WTC11 (cell line): ENCODE measurements at regions not wholly inside any gene's neighbourhood (a gene's known extent, or its start where the extent isn't known, plus 50 kb on each side); places are given as distances from the start of the nearest gene placed in this dataset.

Experiments
- ATAC-seq: fragments of 200-7000 bp; cut with Tn5 transposase; 2 replicates; pipeline ENCODE4 v1.10.0; 2021; ENCODE audit warnings: mild to moderate bottlenecking, moderate library complexity
- CTCF ChIA-PET: fragments of 300-600 bp; sonication (Branson Sonifier 250); formaldehyde crosslinking; loops from one replicate; lab custom pipeline; 2021; ENCODE audit warnings: antibody characterized with exemption; lab: Charles Lee
- POLR2A ChIA-PET: fragments of 350-600 bp; sonication (Branson Sonifier 250); formaldehyde crosslinking; loops from one replicate; lab custom pipeline; 2021; ENCODE audit warnings: antibody characterized with exemption; lab: Charles Lee
- DNase-seq: peaks from one replicate; pipeline ENCODE4 v3.0.0; 2021; ENCODE audit warnings: low spot score
- H3K27ac Mint-ChIP-seq: 2 replicates; pipeline ENCODE4 v1.8.0; 2021; ENCODE audit warnings: mixed read lengths
- H3K27me3 Mint-ChIP-seq: 2 replicates; pipeline ENCODE4 v1.8.0; 2021; ENCODE audit warnings: low read depth, mild to moderate bottlenecking, moderate library complexity, mixed read lengths
- H3K36me3 Mint-ChIP-seq: 2 replicates; pipeline ENCODE4 v1.8.0; 2021; ENCODE audit warnings: mixed read lengths
- H3K4me1 Mint-ChIP-seq: 2 replicates; pipeline ENCODE4 v1.8.0; 2022; ENCODE audit warnings: mixed read lengths
- H3K4me3 Mint-ChIP-seq: 2 replicates; pipeline ENCODE4 v1.8.0; 2021; ENCODE audit warnings: mild to moderate bottlenecking, moderate library complexity, mixed read lengths
- H3K9me3 Mint-ChIP-seq: 2 replicates; pipeline ENCODE4 v1.8.0; 2021; ENCODE audit warnings: mixed read lengths
- E2F4 ChIP-seq: sonication (generic); formaldehyde crosslinking; IDR thresholded peaks from 2 replicates; pipeline ENCODE4 v1.8.1; 2022; ENCODE audit warnings: low read depth, mild to moderate bottlenecking, moderate library complexity, missing genetic modification reagents, borderline replicate concordance
- FOXK1 ChIP-seq: sonication (generic); formaldehyde crosslinking; IDR thresholded peaks from 2 replicates; pipeline ENCODE4 v1.8.0; 2022; ENCODE audit warnings: mild to moderate bottlenecking, moderate library complexity, missing genetic modification reagents
- GABPB1 ChIP-seq: sonication (generic); formaldehyde crosslinking; IDR thresholded peaks from 2 replicates; pipeline ENCODE4 v1.8.1; 2023; ENCODE audit warnings: mild to moderate bottlenecking, missing genetic modification reagents
- GRHL2 ChIP-seq: fragments of 250-450 bp; sonication (Bioruptor Pico); IDR thresholded peaks from 2 replicates; pipeline ENCODE4 v1.8.0; 2022; ENCODE audit warnings: mild to moderate bottlenecking, moderate library complexity; ENCODE audit not compliant: insufficient replicate concordance, severe bottlenecking
- HMGA2 ChIP-seq: fragments of 250-450 bp; sonication (Bioruptor Pico); IDR thresholded peaks from 2 replicates; pipeline ENCODE4 v1.4.0; 2021; ENCODE audit warnings: mild to moderate bottlenecking, moderate library complexity
- NFATC4 ChIP-seq: fragments of 250-450 bp; sonication (Bioruptor Pico); IDR thresholded peaks from 2 replicates; pipeline ENCODE4 v1.9.0; 2021; ENCODE audit warnings: mild to moderate bottlenecking
- SMAD4 ChIP-seq: sonication (generic); formaldehyde crosslinking; IDR thresholded peaks from 2 replicates; pipeline ENCODE4 v1.8.0; 2022; ENCODE audit warnings: mild to moderate bottlenecking, missing genetic modification reagents
- TCF7 ChIP-seq: sonication (generic); formaldehyde crosslinking; IDR thresholded peaks from 2 replicates; pipeline ENCODE4 v1.8.0; 2022; ENCODE audit warnings: mild to moderate bottlenecking, low read depth, missing genetic modification reagents, moderate library complexity
- USF1 ChIP-seq: sonication (generic); formaldehyde crosslinking; IDR thresholded peaks from 2 replicates; pipeline ENCODE4 v1.8.0; 2022; ENCODE audit warnings: mild to moderate bottlenecking, missing genetic modification reagents
- ZBTB43 ChIP-seq: sonication (generic); formaldehyde crosslinking; IDR thresholded peaks from 2 replicates; pipeline ENCODE4 v1.8.1; 2023; ENCODE audit warnings: mild to moderate bottlenecking, missing genetic modification reagents
- ZNF138 ChIP-seq: sonication (generic); formaldehyde crosslinking; conservative IDR thresholded peaks from 2 replicates; pipeline ENCODE4 v1.8.1; 2022; ENCODE audit warnings: mild to moderate bottlenecking, moderate library complexity, missing genetic modification reagents
- ZNF532 ChIP-seq: fragments of 250-450 bp; sonication (Bioruptor Pico); IDR thresholded peaks from 2 replicates; pipeline ENCODE4 v1.9.0; 2021; ENCODE audit warnings: mild to moderate bottlenecking, borderline replicate concordance
- TF ChIP-seq, protein P1 (sequence below): sonication (generic); formaldehyde crosslinking; IDR thresholded peaks from 2 replicates; pipeline ENCODE4 v1.8.0; 2022; ENCODE audit warnings: missing genetic modification reagents
- TF ChIP-seq, protein P2 (sequence below): sonication (generic); formaldehyde crosslinking; IDR thresholded peaks from 2 replicates; pipeline ENCODE4 v1.8.0; 2022; ENCODE audit warnings: mild to moderate bottlenecking, missing genetic modification reagents
- TF ChIP-seq, protein P3 (sequence below): sonication (generic); formaldehyde crosslinking; IDR thresholded peaks from 2 replicates; pipeline ENCODE4 v1.8.1; 2022; ENCODE audit warnings: mild to moderate bottlenecking, missing genetic modification reagents, moderate library complexity, borderline replicate concordance
- TF ChIP-seq, protein P4 (sequence below): fragments of 200-600 bp; IDR thresholded peaks from 2 replicates; pipeline ENCODE4 v1.8.0; 2022; ENCODE audit warnings: antibody characterized with exemption

GRCh38 chr6:94417363-94417762 is 998.0 kb upstream of the EPHA7 start (continued):
- TF ChIP-seq, protein P1, sequence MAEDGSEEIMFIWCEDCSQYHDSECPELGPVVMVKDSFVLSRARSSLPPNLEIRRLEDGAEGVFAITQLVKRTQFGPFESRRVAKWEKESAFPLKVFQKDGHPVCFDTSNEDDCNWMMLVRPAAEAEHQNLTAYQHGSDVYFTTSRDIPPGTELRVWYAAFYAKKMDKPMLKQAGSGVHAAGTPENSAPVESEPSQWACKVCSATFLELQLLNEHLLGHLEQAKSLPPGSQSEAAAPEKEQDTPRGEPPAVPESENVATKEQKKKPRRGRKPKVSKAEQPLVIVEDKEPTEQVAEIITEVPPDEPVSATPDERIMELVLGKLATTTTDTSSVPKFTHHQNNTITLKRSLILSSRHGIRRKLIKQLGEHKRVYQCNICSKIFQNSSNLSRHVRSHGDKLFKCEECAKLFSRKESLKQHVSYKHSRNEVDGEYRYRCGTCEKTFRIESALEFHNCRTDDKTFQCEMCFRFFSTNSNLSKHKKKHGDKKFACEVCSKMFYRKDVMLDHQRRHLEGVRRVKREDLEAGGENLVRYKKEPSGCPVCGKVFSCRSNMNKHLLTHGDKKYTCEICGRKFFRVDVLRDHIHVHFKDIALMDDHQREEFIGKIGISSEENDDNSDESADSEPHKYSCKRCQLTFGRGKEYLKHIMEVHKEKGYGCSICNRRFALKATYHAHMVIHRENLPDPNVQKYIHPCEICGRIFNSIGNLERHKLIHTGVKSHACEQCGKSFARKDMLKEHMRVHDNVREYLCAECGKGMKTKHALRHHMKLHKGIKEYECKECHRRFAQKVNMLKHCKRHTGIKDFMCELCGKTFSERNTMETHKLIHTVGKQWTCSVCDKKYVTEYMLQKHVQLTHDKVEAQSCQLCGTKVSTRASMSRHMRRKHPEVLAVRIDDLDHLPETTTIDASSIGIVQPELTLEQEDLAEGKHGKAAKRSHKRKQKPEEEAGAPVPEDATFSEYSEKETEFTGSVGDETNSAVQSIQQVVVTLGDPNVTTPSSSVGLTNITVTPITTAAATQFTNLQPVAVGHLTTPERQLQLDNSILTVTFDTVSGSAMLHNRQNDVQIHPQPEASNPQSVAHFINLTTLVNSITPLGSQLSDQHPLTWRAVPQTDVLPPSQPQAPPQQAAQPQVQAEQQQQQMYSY (CRISPR knock-in tag) = no peak
- TF ChIP-seq, protein P2, sequence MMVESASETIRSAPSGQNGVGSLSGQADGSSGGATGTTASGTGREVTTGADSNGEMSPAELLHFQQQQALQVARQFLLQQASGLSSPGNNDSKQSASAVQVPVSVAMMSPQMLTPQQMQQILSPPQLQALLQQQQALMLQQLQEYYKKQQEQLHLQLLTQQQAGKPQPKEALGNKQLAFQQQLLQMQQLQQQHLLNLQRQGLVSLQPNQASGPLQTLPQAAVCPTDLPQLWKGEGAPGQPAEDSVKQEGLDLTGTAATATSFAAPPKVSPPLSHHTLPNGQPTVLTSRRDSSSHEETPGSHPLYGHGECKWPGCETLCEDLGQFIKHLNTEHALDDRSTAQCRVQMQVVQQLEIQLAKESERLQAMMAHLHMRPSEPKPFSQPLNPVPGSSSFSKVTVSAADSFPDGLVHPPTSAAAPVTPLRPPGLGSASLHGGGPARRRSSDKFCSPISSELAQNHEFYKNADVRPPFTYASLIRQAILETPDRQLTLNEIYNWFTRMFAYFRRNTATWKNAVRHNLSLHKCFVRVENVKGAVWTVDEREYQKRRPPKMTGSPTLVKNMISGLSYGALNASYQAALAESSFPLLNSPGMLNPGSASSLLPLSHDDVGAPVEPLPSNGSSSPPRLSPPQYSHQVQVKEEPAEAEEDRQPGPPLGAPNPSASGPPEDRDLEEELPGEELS (CRISPR knock-in tag) = no peak
- no peak for TF ChIP-seq E2F4 (CRISPR knock-in tag)
- TF ChIP-seq ZBTB43 (CRISPR knock-in tag) = no peak
- TF ChIP-seq ZNF138 (CRISPR knock-in tag) = no peak
- TF ChIP-seq HMGA2 (CRISPR knock-in tag) = no peak
- TF ChIP-seq, protein P3, sequence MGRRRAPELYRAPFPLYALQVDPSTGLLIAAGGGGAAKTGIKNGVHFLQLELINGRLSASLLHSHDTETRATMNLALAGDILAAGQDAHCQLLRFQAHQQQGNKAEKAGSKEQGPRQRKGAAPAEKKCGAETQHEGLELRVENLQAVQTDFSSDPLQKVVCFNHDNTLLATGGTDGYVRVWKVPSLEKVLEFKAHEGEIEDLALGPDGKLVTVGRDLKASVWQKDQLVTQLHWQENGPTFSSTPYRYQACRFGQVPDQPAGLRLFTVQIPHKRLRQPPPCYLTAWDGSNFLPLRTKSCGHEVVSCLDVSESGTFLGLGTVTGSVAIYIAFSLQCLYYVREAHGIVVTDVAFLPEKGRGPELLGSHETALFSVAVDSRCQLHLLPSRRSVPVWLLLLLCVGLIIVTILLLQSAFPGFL (CRISPR knock-in tag) = no peak
- no peak for TF ChIP-seq GABPB1 (CRISPR knock-in tag)

DNA sequence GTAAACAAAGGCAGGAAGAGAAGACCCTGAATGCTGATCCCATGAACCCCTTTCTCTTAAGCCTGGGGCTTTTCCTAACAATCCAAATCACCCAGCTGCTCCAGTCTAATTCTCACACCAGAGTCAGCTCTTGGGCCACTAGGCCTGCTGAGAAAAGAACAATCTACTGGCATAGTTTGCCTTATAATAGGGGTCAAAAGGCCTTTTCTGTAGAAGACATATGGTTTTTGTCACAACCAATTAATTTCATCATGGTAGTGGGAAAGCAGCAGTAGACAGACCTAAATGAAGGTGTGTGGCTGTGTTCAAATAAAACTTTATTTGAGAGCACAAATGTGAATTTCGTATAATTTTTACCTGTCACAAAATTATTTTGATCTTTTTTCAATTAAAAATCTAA is 994.7 kb upstream of the EPHA7 start:
- Mint-ChIP-seq H3K4me1 (peaks cover 10% of the 10 kb centered on the region; the same call in 1 of the 2 replicates), H3K4me3 (no peak overlapping the region), H3K9me3 (no peaks in the 10 kb centered on the region), H3K27ac (no peak overlapping the region), H3K27me3 (no peaks in the 10 kb centered on the region), H3K36me3 (no peaks in the 10 kb centered on the region)
- DNase-seq = no peak
- ATAC-seq = peak; percentile 39; the same call in 1 of the 2 replicates
- ChIA-PET POLR2A (no interaction called here), CTCF (no interaction called here)
- TF ChIP-seq USF1 (CRISPR knock-in tag) (no peak), GABPB1 (CRISPR knock-in tag) (no peak), E2F4 (CRISPR knock-in tag) (no peak), TCF7 (CRISPR knock-in tag) (no peak), SMAD4 (CRISPR knock-in tag) (no peak), ZNF532 (CRISPR knock-in tag) (no peak), NFATC4 (no peak), GRHL2 (no peak), FOXK1 (CRISPR knock-in tag) (no peak)
- TF ChIP-seq, protein P4, sequence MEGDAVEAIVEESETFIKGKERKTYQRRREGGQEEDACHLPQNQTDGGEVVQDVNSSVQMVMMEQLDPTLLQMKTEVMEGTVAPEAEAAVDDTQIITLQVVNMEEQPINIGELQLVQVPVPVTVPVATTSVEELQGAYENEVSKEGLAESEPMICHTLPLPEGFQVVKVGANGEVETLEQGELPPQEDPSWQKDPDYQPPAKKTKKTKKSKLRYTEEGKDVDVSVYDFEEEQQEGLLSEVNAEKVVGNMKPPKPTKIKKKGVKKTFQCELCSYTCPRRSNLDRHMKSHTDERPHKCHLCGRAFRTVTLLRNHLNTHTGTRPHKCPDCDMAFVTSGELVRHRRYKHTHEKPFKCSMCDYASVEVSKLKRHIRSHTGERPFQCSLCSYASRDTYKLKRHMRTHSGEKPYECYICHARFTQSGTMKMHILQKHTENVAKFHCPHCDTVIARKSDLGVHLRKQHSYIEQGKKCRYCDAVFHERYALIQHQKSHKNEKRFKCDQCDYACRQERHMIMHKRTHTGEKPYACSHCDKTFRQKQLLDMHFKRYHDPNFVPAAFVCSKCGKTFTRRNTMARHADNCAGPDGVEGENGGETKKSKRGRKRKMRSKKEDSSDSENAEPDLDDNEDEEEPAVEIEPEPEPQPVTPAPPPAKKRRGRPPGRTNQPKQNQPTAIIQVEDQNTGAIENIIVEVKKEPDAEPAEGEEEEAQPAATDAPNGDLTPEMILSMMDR = no peak
